ENCODE measurements at regions not wholly inside any gene's neighbourhood (a gene's known extent, or its start where the extent isn't known, plus 50 kb on each side); places are given as distances from the start of the nearest gene placed in this dataset.

- H3K4me3 ChIP-seq (ENCODE audit: low read depth, low read length), result no peak overlapping the region
- TF ChIP-seq CTCF (IDR thresholded peaks at IDR 0.05; ENCODE audit: low read depth, low read length) (no peak), POLR2A (IDR thresholded peaks at IDR 0.05; ENCODE audit: extremely low read depth, insufficient read length) (no peak), MAX (IDR thresholded peaks at IDR 0.05; ENCODE audit: low read depth, low read length) (no peak), MYC (IDR thresholded peaks at IDR 0.05; ENCODE audit: low read depth, low read length) (no peak)
- no peak for DNase-seq (ENCODE audit: low read depth)
Observed at GRCh38 chr5:29719171-29719570, 1474.3 kb upstream of the CDH6 start.

GRCh38 chr5:29715167-29715566 lies 1478.3 kb upstream of the CDH6 start:
- H3K4me3 ChIP-seq (ENCODE audit: low read depth, low read length), result no peak overlapping the region
- TF ChIP-seq POLR2A (IDR thresholded peaks at IDR 0.05; ENCODE audit: extremely low read depth, insufficient read length), result no peak
- TF ChIP-seq MYC (IDR thresholded peaks at IDR 0.05; ENCODE audit: low read depth, low read length), result no peak
- no peak for TF ChIP-seq MAX (IDR thresholded peaks at IDR 0.05; ENCODE audit: low read depth, low read length)
- no peak for TF ChIP-seq CTCF (IDR thresholded peaks at IDR 0.05; ENCODE audit: low read depth, low read length)
- no peak for DNase-seq (ENCODE audit: low read depth)

GRCh38 chr5:29702875-29703274 lies 1490.6 kb upstream of the CDH6 start:
- TF ChIP-seq CTCF (IDR thresholded peaks at IDR 0.05; ENCODE audit: low read depth, low read length), result no peak
- no peak for TF ChIP-seq MYC (IDR thresholded peaks at IDR 0.05; ENCODE audit: low read depth, low read length)
- no peak for TF ChIP-seq POLR2A (IDR thresholded peaks at IDR 0.05; ENCODE audit: extremely low read depth, insufficient read length)
- no peak for TF ChIP-seq MAX (IDR thresholded peaks at IDR 0.05; ENCODE audit: low read depth, low read length)
- H3K4me3 ChIP-seq (ENCODE audit: low read depth, low read length), result no peak overlapping the region
- DNase-seq (ENCODE audit: low read depth), result no peak

- no peak overlapping the region for H3K4me3 ChIP-seq (ENCODE audit: low read depth, low read length)
- no peak for DNase-seq (ENCODE audit: low read depth)
- TF ChIP-seq MAX (IDR thresholded peaks at IDR 0.05; ENCODE audit: low read depth, low read length), result no peak
- TF ChIP-seq CTCF (IDR thresholded peaks at IDR 0.05; ENCODE audit: low read depth, low read length), result no peak
- no peak for TF ChIP-seq MYC (IDR thresholded peaks at IDR 0.05; ENCODE audit: low read depth, low read length)
- TF ChIP-seq POLR2A (IDR thresholded peaks at IDR 0.05; ENCODE audit: extremely low read depth, insufficient read length), result no peak
Observed at GRCh38 chr5:29701600-29701999, 1491.9 kb upstream of the CDH6 start.

GRCh38 chr5:29697785-29698414 lies 1495.6 kb upstream of the CDH6 start:
- no peak overlapping the region for H3K4me3 ChIP-seq (ENCODE audit: low read depth, low read length)
- peak; percentile 59 for DNase-seq (ENCODE audit: low read depth)
- TF ChIP-seq MYC (IDR thresholded peaks at IDR 0.05; ENCODE audit: low read depth, low read length) (no peak), CTCF (IDR thresholded peaks at IDR 0.05; ENCODE audit: low read depth, low read length) (peak; percentile 51), MAX (IDR thresholded peaks at IDR 0.05; ENCODE audit: low read depth, low read length) (peak; percentile 55; the same call in 1 of the 2 replicates), POLR2A (IDR thresholded peaks at IDR 0.05; ENCODE audit: extremely low read depth, insufficient read length) (no peak)
